NCI-H748 (cell line): ENCODE measurements at regions not wholly inside any gene's neighbourhood (a gene's known extent, or its start where the extent isn't known, plus 50 kb on each side); places are given as distances from the start of the nearest gene placed in this dataset.

Source experiments
- DNase-seq: peaks from one replicate; lab custom pipeline; 2025; ENCODE audit not compliant: unreplicated experiment; lab: John Stamatoyannopoulos, UW

GRCh38 chr2:30046979-30047378 is 99.8 kb upstream of the YPEL5 start:
- no peak for DNase-seq

GRCh38 chr2:30048636-30049175 is 98.1 kb upstream of the YPEL5 start:
- DNase-seq, result peak; percentile 1

GRCh38 chr2:30055548-30055947 is 91.3 kb upstream of the YPEL5 start:
- DNase-seq, result no peak

- DNase-seq, result no peak
These were observed 86.2 kb upstream of the YPEL5 start for GRCh38 chr2:30060562-30060961.

- no peak for DNase-seq
These were observed 78.7 kb upstream of the YPEL5 start for GRCh38 chr2:30068067-30068466.

GRCh38 chr2:30072250-30072842 is 74.5 kb upstream of the YPEL5 start:
- DNase-seq, result peak; percentile 42

- no peak for DNase-seq
These were observed 73.3 kb upstream of the YPEL5 start for GRCh38 chr2:30073523-30073922.

GRCh38 chr2:30074023-30074422 is 72.8 kb upstream of the YPEL5 start:
- DNase-seq, result no peak

- no peak for DNase-seq
These were observed 68.3 kb upstream of the YPEL5 start for GRCh38 chr2:30078521-30078920.

- no peak for DNase-seq
These were observed 61.9 kb upstream of the YPEL5 start for GRCh38 chr2:30084915-30085314.

- DNase-seq, result no peak
These were observed 57.6 kb upstream of the YPEL5 start for GRCh38 chr2:30089171-30089570.

GRCh38 chr2:30095402-30095801 is 51.4 kb upstream of the YPEL5 start:
- DNase-seq, result no peak

- no peak for DNase-seq
These were observed 50.4 kb upstream of the YPEL5 start for GRCh38 chr2:30096451-30096850.
